Fibroblast of lung (primary cell): ENCODE measurements at regions not wholly inside any gene's neighbourhood (a gene's known extent, or its start where the extent isn't known, plus 50 kb on each side); places are given as distances from the start of the nearest gene placed in this dataset.

Experiments used
- DNase-seq, 2 donors: peaks; one replicate each; pipeline versions ENCODE4 v3.0.0 to v3.0.0-alpha.2; 2010; ENCODE audit warnings: low read depth in 2 of 2
- H2AFZ ChIP-seq: 2 replicates; pipeline ENCODE4 v1.5.1; 2012; ENCODE audit warnings: low read length, control low read depth, inconsistent platforms
- H3K27ac ChIP-seq: 2 replicates; pipeline ENCODE4 v1.5.1; 2011; ENCODE audit warnings: low read length, control low read depth; ENCODE audit not compliant: insufficient read depth
- H3K27me3 ChIP-seq: 2 replicates; pipeline ENCODE4 v1.5.1; 2011; ENCODE audit warnings: mild to moderate bottlenecking, low read length; ENCODE audit not compliant: control insufficient read depth, insufficient read depth
- H3K36me3 ChIP-seq: 2 replicates; pipeline ENCODE4 v1.5.1; 2011; ENCODE audit warnings: low read length; ENCODE audit not compliant: control insufficient read depth, insufficient read depth
- H3K4me1 ChIP-seq: 2 replicates; pipeline ENCODE4 v1.5.1; 2011; ENCODE audit warnings: low read length; ENCODE audit not compliant: control insufficient read depth, insufficient read depth; ENCODE audit errors: extremely low read depth
- H3K4me2 ChIP-seq: 2 replicates; pipeline ENCODE4 v1.5.1; 2011; ENCODE audit warnings: low read length, control low read depth; ENCODE audit not compliant: insufficient read depth; ENCODE audit errors: extremely low read depth
- H3K4me3 ChIP-seq, 4 experiments: fragments of 200-600 bp in 1 of 4; sonication (generic) in 1 of 4; replicated peaks in 1 of 4; 2 replicates each; pipeline ENCODE4 v1.5.1; 2011 to 2016; ENCODE audit warnings: low read length in 4 of 4, low read depth in 3 of 4, mild to moderate bottlenecking in 3 of 4, control low read depth in 2 of 4, inconsistent platforms in 1 of 4, mixed read lengths in 1 of 4; ENCODE audit not compliant: insufficient read depth in 1 of 4; ENCODE audit errors: control extremely low read depth in 1 of 4
- H3K79me2 ChIP-seq: 2 replicates; pipeline ENCODE4 v1.5.1; 2012; ENCODE audit warnings: mild to moderate bottlenecking, low read length, inconsistent platforms; ENCODE audit not compliant: control insufficient read depth, insufficient read depth
- H3K9ac ChIP-seq: 2 replicates; pipeline ENCODE4 v1.5.1; 2011; ENCODE audit warnings: mild to moderate bottlenecking, low read length, control low read depth; ENCODE audit not compliant: insufficient read depth
- H3K9me3 ChIP-seq: 2 replicates; pipeline ENCODE4 v1.5.1; 2012; ENCODE audit warnings: low read depth, low read length; ENCODE audit not compliant: control insufficient read depth, insufficient read depth
- H4K20me1 ChIP-seq: 2 replicates; pipeline ENCODE4 v1.5.1; 2011; ENCODE audit warnings: low read length; ENCODE audit not compliant: control insufficient read depth, insufficient read depth; ENCODE audit errors: extremely low read depth
- EZH2 ChIP-seq: IDR thresholded peaks from 2 replicates; pipeline ENCODE4 v1.5.1; 2012; ENCODE audit warnings: low read length, control low read depth, mild to moderate bottlenecking; ENCODE audit errors: missing control alignments
- TF ChIP-seq, protein P1 (sequence below), 2 donors: IDR thresholded peaks in 1 of 2; conservative IDR thresholded peaks in 1 of 2; 1 replicate in 1 of 2; 2 replicates in 1 of 2; pipeline ENCODE4 v1.5.1; 2011 to 2012; ENCODE audit warnings: low read length in 2 of 2, control low read depth in 1 of 2, inconsistent platforms in 1 of 2, low read depth in 1 of 2, mild to moderate bottlenecking in 1 of 2

DNA sequence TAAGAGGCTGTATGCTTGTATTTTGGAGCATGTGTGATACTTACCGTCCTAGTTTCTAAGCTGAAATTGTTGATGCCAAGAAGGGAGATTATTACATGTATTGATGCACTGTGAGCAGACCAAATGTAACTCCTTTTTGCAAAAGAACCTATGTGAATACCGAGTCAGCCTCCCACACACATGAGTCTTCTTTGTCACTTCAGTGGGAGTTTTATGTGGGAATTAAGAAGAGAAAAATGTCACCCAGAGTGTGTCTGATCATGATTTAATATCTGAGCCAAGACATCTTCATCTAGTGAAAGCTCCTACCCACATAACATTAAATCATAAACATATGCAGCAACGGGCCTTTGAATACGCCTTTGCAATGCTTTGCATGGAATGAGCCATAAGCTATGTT lies 380.3 kb upstream of the ACTBL2 start:
- Histone ChIP-seq H3K79me2 (no peaks in the 10 kb centered on the region), H3K4me1 (no peaks in the 10 kb centered on the region), H3K27me3 (no peaks in the 10 kb centered on the region), H2AFZ (no peak overlapping the region), H3K9me3 (no peaks in the 10 kb centered on the region), H4K20me1 (no peaks in the 10 kb centered on the region), H3K4me2 (no peak overlapping the region), H3K4me3 (no peak overlapping the region), H3K9ac (no peak overlapping the region), H3K27ac (no peak overlapping the region), H3K36me3 (no peaks in the 10 kb centered on the region)
- no peak for DNase-seq
- TF ChIP-seq EZH2, result no peak
- TF ChIP-seq, protein P1, sequence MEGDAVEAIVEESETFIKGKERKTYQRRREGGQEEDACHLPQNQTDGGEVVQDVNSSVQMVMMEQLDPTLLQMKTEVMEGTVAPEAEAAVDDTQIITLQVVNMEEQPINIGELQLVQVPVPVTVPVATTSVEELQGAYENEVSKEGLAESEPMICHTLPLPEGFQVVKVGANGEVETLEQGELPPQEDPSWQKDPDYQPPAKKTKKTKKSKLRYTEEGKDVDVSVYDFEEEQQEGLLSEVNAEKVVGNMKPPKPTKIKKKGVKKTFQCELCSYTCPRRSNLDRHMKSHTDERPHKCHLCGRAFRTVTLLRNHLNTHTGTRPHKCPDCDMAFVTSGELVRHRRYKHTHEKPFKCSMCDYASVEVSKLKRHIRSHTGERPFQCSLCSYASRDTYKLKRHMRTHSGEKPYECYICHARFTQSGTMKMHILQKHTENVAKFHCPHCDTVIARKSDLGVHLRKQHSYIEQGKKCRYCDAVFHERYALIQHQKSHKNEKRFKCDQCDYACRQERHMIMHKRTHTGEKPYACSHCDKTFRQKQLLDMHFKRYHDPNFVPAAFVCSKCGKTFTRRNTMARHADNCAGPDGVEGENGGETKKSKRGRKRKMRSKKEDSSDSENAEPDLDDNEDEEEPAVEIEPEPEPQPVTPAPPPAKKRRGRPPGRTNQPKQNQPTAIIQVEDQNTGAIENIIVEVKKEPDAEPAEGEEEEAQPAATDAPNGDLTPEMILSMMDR (conservative IDR thresholded peaks at IDR 0.05 in 1 of 2, IDR thresholded peaks at IDR 0.05 in 1 of 2; ENCODE audit: low read depth in 1 of 2, low read length in 2 of 2), result no peak

DNA sequence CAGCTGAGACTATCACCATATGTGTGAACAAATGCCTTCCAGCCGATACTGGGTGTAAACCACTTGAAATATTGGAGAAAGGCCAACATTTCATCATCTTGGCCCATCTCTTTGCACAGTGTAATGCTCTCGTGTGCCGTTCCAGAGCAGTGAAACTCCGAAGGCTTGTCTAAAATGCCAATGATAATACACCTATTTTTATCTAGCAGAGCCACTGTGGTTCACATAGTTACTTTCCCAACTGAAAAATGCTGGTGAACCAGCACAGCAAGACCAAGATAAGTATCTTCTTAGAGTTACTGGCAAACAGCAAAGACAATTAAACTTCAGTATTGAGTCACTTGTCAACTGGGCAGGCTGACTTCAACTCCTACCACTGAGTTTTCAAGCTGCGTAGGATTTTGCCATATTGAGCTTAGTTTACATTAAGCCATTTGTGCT lies 379.9 kb upstream of the ACTBL2 start:
- Histone ChIP-seq H2AFZ (no peak overlapping the region), H3K27ac (no peak overlapping the region), H4K20me1 (no peaks in the 10 kb centered on the region), H3K4me1 (no peaks in the 10 kb centered on the region), H3K9ac (no peak overlapping the region), H3K27me3 (no peaks in the 10 kb centered on the region), H3K9me3 (no peaks in the 10 kb centered on the region), H3K79me2 (no peaks in the 10 kb centered on the region), H3K36me3 (no peaks in the 10 kb centered on the region), H3K4me3 (no peak overlapping the region), H3K4me2 (no peak overlapping the region)
- TF ChIP-seq, protein P1 (conservative IDR thresholded peaks at IDR 0.05 in 1 of 2, IDR thresholded peaks at IDR 0.05 in 1 of 2; ENCODE audit: low read depth in 1 of 2, low read length in 2 of 2), result no peak
- TF ChIP-seq EZH2, result no peak
- peak; percentile 39 to 98 for DNase-seq

DNA sequence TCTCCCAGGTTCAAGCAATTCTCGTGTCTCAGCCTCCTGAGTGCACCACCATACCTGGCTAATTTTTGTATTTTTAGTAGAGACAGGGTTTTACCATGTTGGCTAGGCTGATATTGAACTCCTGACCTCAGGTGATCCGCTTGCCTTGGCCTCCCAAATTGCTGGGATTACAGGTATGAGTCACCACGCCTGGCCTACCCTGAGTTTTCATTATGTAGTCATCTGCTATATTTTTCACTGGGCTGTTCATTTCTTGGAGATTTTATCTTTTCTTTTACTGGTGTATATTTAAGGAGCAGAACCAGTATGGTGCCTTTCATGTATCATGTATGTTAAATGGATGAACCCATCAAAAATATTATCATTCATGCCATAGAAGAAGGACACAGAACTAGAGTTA lies 377.0 kb upstream of the ACTBL2 start:
- Histone ChIP-seq H3K9ac (no peak overlapping the region), H3K4me1 (no peaks in the 10 kb centered on the region), H4K20me1 (no peaks in the 10 kb centered on the region), H3K36me3 (no peaks in the 10 kb centered on the region), H3K27me3 (no peaks in the 10 kb centered on the region), H3K79me2 (no peaks in the 10 kb centered on the region), H3K4me3 (no peak overlapping the region), H3K9me3 (no peaks in the 10 kb centered on the region), H3K27ac (no peak overlapping the region), H2AFZ (no peak overlapping the region), H3K4me2 (no peak overlapping the region)
- DNase-seq, result no peak
- no peak for TF ChIP-seq EZH2
- TF ChIP-seq, protein P1 (conservative IDR thresholded peaks at IDR 0.05 in 1 of 2, IDR thresholded peaks at IDR 0.05 in 1 of 2; ENCODE audit: low read depth in 1 of 2, low read length in 2 of 2), result no peak
